Activated B cell treated with CpG ODN at 0.5 μM for 24 hours (primary cell): ENCODE measurements at regions not wholly inside any gene's neighbourhood (a gene's known extent, or its start where the extent isn't known, plus 50 kb on each side); places are given as distances from the start of the nearest gene placed in this dataset.

Experiments
- ATAC-seq: fragments of 200-7000 bp; cut with Tn5 transposase; one replicate; pipeline ENCODE4 v1.10.0; 2021; ENCODE audit warnings: low read depth, mild to moderate bottlenecking, moderate library complexity
- CTCF ChIA-PET: fragments of 350-600 bp; sonication (Branson Sonifier 250); formaldehyde crosslinking; loops from one replicate; lab custom pipeline; 2021; ENCODE audit warnings: antibody characterized with exemption; lab: Charles Lee
- POLR2A ChIA-PET: fragments of 350-600 bp; sonication (Branson Sonifier 250); formaldehyde crosslinking; loops from one replicate; lab custom pipeline; 2021; ENCODE audit warnings: antibody characterized with exemption; lab: Charles Lee
- DNase-seq: peaks from one replicate; pipeline ENCODE4 v3.0.0; 2022
- H3K27ac Mint-ChIP-seq: one replicate; pipeline ENCODE4 v1.8.0; 2020; ENCODE audit warnings: mixed read lengths
- H3K27me3 Mint-ChIP-seq: one replicate; pipeline ENCODE4 v1.8.0; 2021; ENCODE audit warnings: mixed read lengths
- H3K36me3 Mint-ChIP-seq: one replicate; pipeline ENCODE4 v1.8.0; 2021; ENCODE audit warnings: low read depth, mixed read lengths
- H3K4me1 Mint-ChIP-seq: one replicate; pipeline ENCODE4 v1.8.0; 2021; ENCODE audit warnings: mixed read lengths
- H3K4me3 Mint-ChIP-seq: one replicate; pipeline ENCODE4 v1.8.0; 2020; ENCODE audit warnings: mild to moderate bottlenecking, mixed read lengths
- H3K9me3 Mint-ChIP-seq: one replicate; pipeline ENCODE4 v1.8.0; 2020; ENCODE audit warnings: mixed read lengths
- intact Hi-C: fragments of 100-400 bp; cut with micrococcal nuclease; formaldehyde crosslinking; loops from one replicate; pipeline ENCODE4 v1.15.1; 2024
- TF ChIP-seq, protein P1 (sequence below): fragments of 200-600 bp; IDR thresholded peaks from one replicate; pipeline ENCODE4 v1.8.0; 2022; ENCODE audit warnings: antibody characterized with exemption, mild to moderate bottlenecking

- ChIA-PET CTCF (no interaction called here), POLR2A (no interaction called here)
- DNase-seq = no peak
- Mint-ChIP-seq H3K36me3 (no peaks in the 10 kb centered on the region), H3K27ac (no peak overlapping the region), H3K4me3 (no peak overlapping the region), H3K27me3 (peaks cover 2% of the 10 kb centered on the region), H3K9me3 (no peaks in the 10 kb centered on the region), H3K4me1 (no peaks in the 10 kb centered on the region)
- TF ChIP-seq, protein P1, sequence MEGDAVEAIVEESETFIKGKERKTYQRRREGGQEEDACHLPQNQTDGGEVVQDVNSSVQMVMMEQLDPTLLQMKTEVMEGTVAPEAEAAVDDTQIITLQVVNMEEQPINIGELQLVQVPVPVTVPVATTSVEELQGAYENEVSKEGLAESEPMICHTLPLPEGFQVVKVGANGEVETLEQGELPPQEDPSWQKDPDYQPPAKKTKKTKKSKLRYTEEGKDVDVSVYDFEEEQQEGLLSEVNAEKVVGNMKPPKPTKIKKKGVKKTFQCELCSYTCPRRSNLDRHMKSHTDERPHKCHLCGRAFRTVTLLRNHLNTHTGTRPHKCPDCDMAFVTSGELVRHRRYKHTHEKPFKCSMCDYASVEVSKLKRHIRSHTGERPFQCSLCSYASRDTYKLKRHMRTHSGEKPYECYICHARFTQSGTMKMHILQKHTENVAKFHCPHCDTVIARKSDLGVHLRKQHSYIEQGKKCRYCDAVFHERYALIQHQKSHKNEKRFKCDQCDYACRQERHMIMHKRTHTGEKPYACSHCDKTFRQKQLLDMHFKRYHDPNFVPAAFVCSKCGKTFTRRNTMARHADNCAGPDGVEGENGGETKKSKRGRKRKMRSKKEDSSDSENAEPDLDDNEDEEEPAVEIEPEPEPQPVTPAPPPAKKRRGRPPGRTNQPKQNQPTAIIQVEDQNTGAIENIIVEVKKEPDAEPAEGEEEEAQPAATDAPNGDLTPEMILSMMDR = no peak
- no peak for ATAC-seq
- intact Hi-C loops = no loop called here
These were observed 264.7 kb upstream of the PRICKLE1 start for GRCh38 chr12:42854208-42854607.

- Mint-ChIP-seq H3K4me3 (no peak overlapping the region), H3K36me3 (no peaks in the 10 kb centered on the region), H3K9me3 (no peaks in the 10 kb centered on the region), H3K27ac (no peak overlapping the region), H3K27me3 (peaks cover 2% of the 10 kb centered on the region), H3K4me1 (no peaks in the 10 kb centered on the region)
- ChIA-PET POLR2A (no interaction called here), CTCF (no interaction called here)
- DNase-seq = no peak
- TF ChIP-seq, protein P1 = no peak
- no peak for ATAC-seq
- intact Hi-C loops = no loop called here
These were observed 264.0 kb upstream of the PRICKLE1 start for GRCh38 chr12:42853370-42854140.

DNA sequence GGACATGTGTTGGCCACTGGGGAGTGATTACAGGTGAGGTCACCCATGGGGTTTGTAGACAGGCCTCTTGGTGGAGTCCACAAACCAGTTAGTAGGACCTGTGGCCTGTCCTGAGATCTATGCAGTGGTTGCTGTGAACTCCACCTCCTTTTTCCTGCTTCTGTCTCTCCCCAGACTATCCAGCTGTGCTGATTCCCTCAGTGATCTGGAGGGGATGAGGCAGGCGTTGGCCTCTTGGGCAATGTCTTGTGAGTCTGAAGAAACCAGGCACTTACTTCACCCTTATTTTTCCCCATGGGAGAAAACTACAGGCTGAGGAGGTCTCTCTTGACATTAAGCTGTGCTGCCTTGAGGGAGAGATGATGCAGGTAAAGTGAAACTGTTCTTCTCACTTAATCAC lies 257.2 kb upstream of the PRICKLE1 start:
- TF ChIP-seq, protein P1 = no peak
- ATAC-seq (no peak), DNase-seq (no peak)
- no peak overlapping the region for H3K4me3 Mint-ChIP-seq
- intact Hi-C loops = no loop called here
- ChIA-PET POLR2A (no interaction called here), CTCF (no interaction called here)
- H3K4me1 Mint-ChIP-seq = no peaks in the 10 kb centered on the region
- H3K9me3 Mint-ChIP-seq = no peaks in the 10 kb centered on the region
- no peak overlapping the region for H3K27ac Mint-ChIP-seq
- H3K27me3 Mint-ChIP-seq = peaks cover 2% of the 10 kb centered on the region
- no peaks in the 10 kb centered on the region for H3K36me3 Mint-ChIP-seq

GRCh38 chr12:42834062-42834461 lies 244.5 kb upstream of the PRICKLE1 start:
- no peaks in the 10 kb centered on the region for H3K36me3 Mint-ChIP-seq
- intact Hi-C loops = no loop called here
- no peak overlapping the region for H3K27ac Mint-ChIP-seq
- POLR2A ChIA-PET = no interaction called here
- H3K4me1 Mint-ChIP-seq = no peaks in the 10 kb centered on the region
- peaks cover 2% of the 10 kb centered on the region for H3K9me3 Mint-ChIP-seq
- no peaks in the 10 kb centered on the region for H3K27me3 Mint-ChIP-seq
- no peak for DNase-seq
- CTCF ChIA-PET = no interaction called here
- TF ChIP-seq, protein P1 = no peak
- ATAC-seq = no peak
- no peak overlapping the region for H3K4me3 Mint-ChIP-seq

- H3K27ac Mint-ChIP-seq = no peak overlapping the region
- TF ChIP-seq, protein P1 = no peak
- H3K27me3 Mint-ChIP-seq = no peaks in the 10 kb centered on the region
- H3K4me1 Mint-ChIP-seq = no peaks in the 10 kb centered on the region
- no peak overlapping the region for H3K4me3 Mint-ChIP-seq
- CTCF ChIA-PET = no interaction called here
- DNase-seq (no peak), ATAC-seq (no peak)
- no peaks in the 10 kb centered on the region for H3K36me3 Mint-ChIP-seq
- peaks cover 2% of the 10 kb centered on the region for H3K9me3 Mint-ChIP-seq
- intact Hi-C loops = no loop called here
- POLR2A ChIA-PET = no interaction called here
These were observed 239.3 kb upstream of the PRICKLE1 start for GRCh38 chr12:42828836-42829235.
